ENCODE measurements at regions not wholly inside any gene's neighbourhood (a gene's known extent, or its start where the extent isn't known, plus 50 kb on each side); places are given as distances from the start of the nearest gene placed in this dataset.

GRCh38 chr2:76639171-76639680 lies 883.0 kb downstream of the LRRTM4 start:
- H3K27ac ChIP-seq, result no peak overlapping the region
- TF ChIP-seq ZFX (IDR thresholded peaks at IDR 0.05), result no peak
- no peak for TF ChIP-seq CTCF (conservative IDR thresholded peaks at IDR 0.05)

GRCh38 chr2:76633276-76633921 lies 888.8 kb downstream of the LRRTM4 start:
- TF ChIP-seq CTCF (conservative IDR thresholded peaks at IDR 0.05) (no peak), ZFX (IDR thresholded peaks at IDR 0.05) (no peak)
- H3K27ac ChIP-seq, result no peak overlapping the region

GRCh38 chr2:76625101-76625500 lies 897.1 kb downstream of the LRRTM4 start:
- TF ChIP-seq CTCF (conservative IDR thresholded peaks at IDR 0.05) (no peak), ZFX (IDR thresholded peaks at IDR 0.05) (no peak)
- H3K27ac ChIP-seq, result no peak overlapping the region; the same call in 1 of the 2 replicates

GRCh38 chr2:76613330-76613729 lies 902.6 kb upstream of the GCFC2 start:
- TF ChIP-seq ZFX (IDR thresholded peaks at IDR 0.05) (no peak), CTCF (conservative IDR thresholded peaks at IDR 0.05) (no peak)
- no peak overlapping the region for H3K27ac ChIP-seq

- H3K27ac ChIP-seq, result no peak overlapping the region
- TF ChIP-seq CTCF (conservative IDR thresholded peaks at IDR 0.05) (no peak), ZFX (IDR thresholded peaks at IDR 0.05) (no peak)
Observed at GRCh38 chr2:76612764-76613163, 902.0 kb upstream of the GCFC2 start.

- TF ChIP-seq ZFX (IDR thresholded peaks at IDR 0.05) (no peak), CTCF (conservative IDR thresholded peaks at IDR 0.05) (no peak)
Observed at GRCh38 chr2:76610451-76610850, 899.7 kb upstream of the GCFC2 start.

GRCh38 chr2:76599732-76600368 lies 889.1 kb upstream of the GCFC2 start:
- TF ChIP-seq CTCF (conservative IDR thresholded peaks at IDR 0.05) (peak; percentile 92), ZFX (IDR thresholded peaks at IDR 0.05) (no peak)
- H3K27ac ChIP-seq, result no peak overlapping the region

More at GRCh38 chr2:76610451-76610850, 899.7 kb upstream of the GCFC2 start:
- H3K27ac ChIP-seq, result no peak overlapping the region

Measured in C4-2B (cell line).